GM23338 (cell line): ENCODE measurements at regions not wholly inside any gene's neighbourhood (a gene's known extent, or its start where the extent isn't known, plus 50 kb on each side); places are given as distances from the start of the nearest gene placed in this dataset.

Source experiments
- ATAC-seq: fragments of 200-7000 bp; cut with Tn5 transposase; 3 replicates; pipeline ENCODE4 v1.9.1; 2020
- DNase-seq: peaks from one replicate; pipeline ENCODE4 v3.0.0-alpha.2; 2015; ENCODE audit warnings: low spot score
- H2AFZ ChIP-seq: fragments of 200-600 bp; sonication (generic); 2 replicates; pipeline ENCODE4 v1.8.0; 2016; ENCODE audit warnings: antibody characterized with exemption, mild to moderate bottlenecking, moderate library complexity
- H3F3A ChIP-seq: fragments of 200-600 bp; sonication (generic); replicated peaks from 2 replicates; pipeline ENCODE4 v1.8.0; 2017; ENCODE audit warnings: antibody characterized with exemption, mixed run types, low read depth
- H3K27ac ChIP-seq: fragments of 200-600 bp; sonication (generic); 2 replicates; pipeline ENCODE4 v1.6.1; 2016; ENCODE audit warnings: low read depth
- H3K27me3 ChIP-seq: fragments of 200-600 bp; sonication (generic); 2 replicates; pipeline ENCODE4 v1.8.0; 2016; ENCODE audit warnings: mild to moderate bottlenecking, mixed run types, moderate library complexity; ENCODE audit not compliant: insufficient read depth
- H3K36me3 ChIP-seq: fragments of 200-600 bp; sonication (generic); 2 replicates; pipeline ENCODE4 v1.8.0; 2016; ENCODE audit warnings: mild to moderate bottlenecking; ENCODE audit not compliant: insufficient read depth
- H3K4me1 ChIP-seq: fragments of 200-600 bp; sonication (generic); 2 replicates; pipeline ENCODE4 v1.8.0; 2016; ENCODE audit warnings: mild to moderate bottlenecking, moderate library complexity; ENCODE audit not compliant: insufficient read depth
- H3K4me2 ChIP-seq: fragments of 200-600 bp; sonication (generic); 2 replicates; pipeline ENCODE4 v1.7.1; 2017; ENCODE audit warnings: mixed run types
- H3K4me3 ChIP-seq: fragments of 200-600 bp; sonication (generic); 2 replicates; pipeline ENCODE4 v1.6.1; 2016; ENCODE audit warnings: mixed run types
- H3K79me2 ChIP-seq: fragments of 200-600 bp; sonication (generic); replicated peaks from 2 replicates; pipeline ENCODE4 v1.8.0; 2017; ENCODE audit warnings: mild to moderate bottlenecking; ENCODE audit not compliant: insufficient read depth
- H3K9me2 ChIP-seq: fragments of 200-600 bp; sonication (generic); 2 replicates; pipeline ENCODE4 v1.8.0; 2017; ENCODE audit not compliant: insufficient read depth
- H4K20me1 ChIP-seq: fragments of 200-600 bp; sonication (generic); replicated peaks from 2 replicates; pipeline ENCODE4 v1.8.0; 2017; ENCODE audit warnings: mild to moderate bottlenecking; ENCODE audit not compliant: insufficient read depth
- H3K27ac Mint-ChIP-seq: 2 replicates; pipeline ENCODE4 v1.8.0; 2020; ENCODE audit warnings: inconsistent platforms, mild to moderate bottlenecking, moderate library complexity, mixed read lengths
- H3K27me3 Mint-ChIP-seq: 3 replicates; pipeline ENCODE4 v1.8.0; 2022; ENCODE audit warnings: low read depth, mild to moderate bottlenecking, moderate library complexity, mixed read lengths, inconsistent platforms; ENCODE audit not compliant: insufficient read depth, poor library complexity
- H3K36me3 Mint-ChIP-seq: 3 replicates; pipeline ENCODE4 v1.8.0; 2021; ENCODE audit warnings: low read depth, mild to moderate bottlenecking, inconsistent platforms, moderate library complexity, mixed read lengths
- H3K4me1 Mint-ChIP-seq: 3 replicates; pipeline ENCODE4 v1.8.0; 2020; ENCODE audit warnings: mild to moderate bottlenecking, inconsistent platforms, mixed read lengths
- H3K4me3 Mint-ChIP-seq: 3 replicates; pipeline ENCODE4 v1.8.0; 2021; ENCODE audit warnings: moderate library complexity, mild to moderate bottlenecking, inconsistent platforms, mixed read lengths
- H3K9me3 Mint-ChIP-seq: 3 replicates; pipeline ENCODE4 v1.8.0; 2020; ENCODE audit warnings: moderate library complexity, mild to moderate bottlenecking, inconsistent platforms, mixed read lengths
- CREB1 ChIP-seq: fragments of 250-450 bp; sonication (Bioruptor Pico); IDR thresholded peaks from 2 replicates; pipeline ENCODE4 v1.5.0; 2020; ENCODE audit warnings: low read depth, mild to moderate bottlenecking, moderate library complexity
- ETS1 ChIP-seq: IDR thresholded peaks from 2 replicates; pipeline ENCODE4 v1.6.1; 2016; ENCODE audit warnings: antibody characterized with exemption
- EZH2 ChIP-seq: fragments of 200-600 bp; sonication (generic); IDR thresholded peaks from one replicate; pipeline ENCODE4 v1.8.0; 2017; ENCODE audit warnings: antibody characterized with exemption, mild to moderate bottlenecking, low read depth; ENCODE audit not compliant: unreplicated experiment
- EZH2phosphoT487 ChIP-seq: fragments of 200-600 bp; sonication (generic); IDR thresholded peaks from one replicate; pipeline ENCODE4 v1.8.1; 2018; ENCODE audit warnings: antibody characterized with exemption; ENCODE audit not compliant: unreplicated experiment
- JUNB ChIP-seq: IDR thresholded peaks from one replicate; pipeline ENCODE4 v1.6.1; 2016; ENCODE audit warnings: antibody characterized with exemption; ENCODE audit not compliant: unreplicated experiment
- NANOG ChIP-seq: IDR thresholded peaks from 2 replicates; pipeline ENCODE4 v1.6.1; 2016; ENCODE audit warnings: antibody characterized with exemption, borderline replicate concordance
- POLR2AphosphoS5 ChIP-seq: IDR thresholded peaks from 2 replicates; pipeline ENCODE4 v1.6.1; 2016; ENCODE audit warnings: antibody characterized with exemption, low read depth
- REST ChIP-seq: IDR thresholded peaks from one replicate; pipeline ENCODE4 v1.6.1; 2018; ENCODE audit warnings: antibody characterized with exemption; ENCODE audit not compliant: unreplicated experiment
- STAT1 ChIP-seq: IDR thresholded peaks from one replicate; pipeline ENCODE4 v1.6.1; 2016; ENCODE audit warnings: antibody characterized with exemption; ENCODE audit not compliant: unreplicated experiment
- ZNF114 ChIP-seq: fragments of 250-450 bp; sonication (Bioruptor Pico); IDR thresholded peaks from 2 replicates; pipeline ENCODE4 v1.5.0; 2020; ENCODE audit warnings: mild to moderate bottlenecking, moderate library complexity
- ZNF331 ChIP-seq: fragments of 250-450 bp; sonication (Bioruptor Pico); IDR thresholded peaks from 2 replicates; pipeline ENCODE4 v1.5.0; 2020; ENCODE audit warnings: low read depth, mild to moderate bottlenecking, moderate library complexity
- ZNF462 ChIP-seq: fragments of 250-450 bp; sonication (Bioruptor Pico); IDR thresholded peaks from 2 replicates; pipeline ENCODE4 v1.5.0; 2020; ENCODE audit warnings: mild to moderate bottlenecking, moderate library complexity

GRCh38 chr5:103718108-103718507 is 155.5 kb upstream of the NUDT12 start:
- no peaks in the 10 kb centered on the region for H3K27me3 Mint-ChIP-seq
- H2AFZ ChIP-seq: no peak overlapping the region
- no peak overlapping the region for H3K4me3 ChIP-seq
- H3K4me2 ChIP-seq: no peak overlapping the region
- H3F3A ChIP-seq: no peaks in the 10 kb centered on the region
- TF ChIP-seq ZNF462 (CRISPR knock-in tag) (no peak), STAT1 (no peak), POLR2AphosphoS5 (no peak), ZNF331 (no peak)
- H3K4me1 Mint-ChIP-seq: no peaks in the 10 kb centered on the region
- no peak for DNase-seq
- H3K9me2 ChIP-seq: peaks cover 13% of the 10 kb centered on the region; the same call in 1 of the 2 replicates
- H3K4me1 ChIP-seq: no peaks in the 10 kb centered on the region
- H3K36me3 Mint-ChIP-seq: peaks cover 29% of the 10 kb centered on the region
- H3K79me2 ChIP-seq: no peaks in the 10 kb centered on the region
- no peak overlapping the region for H3K4me3 Mint-ChIP-seq
- no peaks in the 10 kb centered on the region for H4K20me1 ChIP-seq
- H3K36me3 ChIP-seq: peaks cover 4% of the 10 kb centered on the region
- peaks cover 37% of the 10 kb centered on the region for H3K9me3 Mint-ChIP-seq
- H3K27me3 ChIP-seq: no peaks in the 10 kb centered on the region
- H3K27ac Mint-ChIP-seq: no peak overlapping the region
- ATAC-seq: no peak
- H3K27ac ChIP-seq: no peak overlapping the region

- no peaks in the 10 kb centered on the region for H3K27me3 ChIP-seq
- Mint-ChIP-seq H3K27ac (no peak overlapping the region), H3K36me3 (no peaks in the 10 kb centered on the region), H3K27me3 (peaks cover 1% of the 10 kb centered on the region), H3K9me3 (no peaks in the 10 kb centered on the region), H3K4me3 (no peak overlapping the region), H3K4me1 (no peaks in the 10 kb centered on the region)
- no peak for ATAC-seq
- H3F3A ChIP-seq: no peaks in the 10 kb centered on the region
- H3K4me2 ChIP-seq: no peak overlapping the region
- H3K4me1 ChIP-seq: no peaks in the 10 kb centered on the region
- DNase-seq: no peak
- no peak overlapping the region for H3K27ac ChIP-seq
- H3K4me3 ChIP-seq: no peak overlapping the region
- no peaks in the 10 kb centered on the region for H3K79me2 ChIP-seq
- H2AFZ ChIP-seq: no peak overlapping the region
- no peaks in the 10 kb centered on the region for H4K20me1 ChIP-seq
- H3K9me2 ChIP-seq: no peaks in the 10 kb centered on the region
- H3K36me3 ChIP-seq: no peaks in the 10 kb centered on the region
- TF ChIP-seq REST: no peak
- TF ChIP-seq ZNF114 (CRISPR knock-in tag): no peak
- TF ChIP-seq ETS1: no peak
- no peak for TF ChIP-seq EZH2
- no peak for TF ChIP-seq NANOG
- no peak for TF ChIP-seq POLR2AphosphoS5
- TF ChIP-seq CREB1 (CRISPR knock-in tag): no peak
- TF ChIP-seq STAT1: no peak
- no peak for TF ChIP-seq JUNB
- no peak for TF ChIP-seq EZH2phosphoT487
Observed at GRCh38 chr5:103708601-103709000, 146.0 kb upstream of the NUDT12 start.
